ENCODE measurements at regions not wholly inside any gene's neighbourhood (a gene's known extent, or its start where the extent isn't known, plus 50 kb on each side); places are given as distances from the start of the nearest gene placed in this dataset.
"Not testable (repeated sequence)": the region's sequence is repeated elsewhere in the genome, so short reads cannot be mapped to it uniquely, and the experiment has no call there.

DNA sequence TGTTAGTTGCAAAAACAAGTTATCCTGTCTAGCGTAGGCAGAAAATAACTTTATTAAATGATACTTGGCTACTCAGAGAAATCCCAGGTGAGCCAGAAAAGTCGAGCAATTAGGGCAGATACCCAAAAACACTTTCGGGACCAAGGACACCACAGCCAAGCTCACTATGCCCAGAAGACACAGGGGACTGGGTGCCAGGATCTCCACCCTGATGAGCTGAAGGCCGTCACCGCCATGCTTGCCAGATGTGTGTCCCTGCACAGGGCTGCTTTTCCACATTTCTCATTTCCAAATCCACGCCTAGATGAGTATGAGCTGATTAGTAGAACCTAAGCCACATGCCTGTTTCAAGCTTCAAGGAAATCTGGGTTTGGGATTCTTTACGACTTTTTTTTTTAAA is 214.0 kb upstream of the SMLR1 start:
- DNase-seq: no peak

DNA sequence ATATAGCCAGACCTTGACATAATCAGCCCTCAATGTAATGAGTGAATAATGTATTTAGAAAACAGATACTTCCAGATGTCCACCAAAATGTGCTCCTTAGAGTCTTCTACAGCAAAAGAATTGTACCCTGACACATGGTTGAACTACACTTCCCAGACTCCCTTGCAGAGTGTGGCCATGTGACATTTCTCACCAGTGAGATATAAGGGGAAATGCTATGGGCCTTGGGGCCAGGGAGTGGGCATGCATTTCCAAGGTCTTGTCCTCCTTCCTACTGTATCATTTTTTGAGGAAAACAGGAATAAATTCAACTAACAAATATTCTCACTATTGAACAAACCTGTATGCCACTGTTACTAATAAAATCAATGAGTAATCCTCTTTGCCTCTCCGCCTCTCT is 211.4 kb upstream of the SMLR1 start:
- DNase-seq: no peak

DNA sequence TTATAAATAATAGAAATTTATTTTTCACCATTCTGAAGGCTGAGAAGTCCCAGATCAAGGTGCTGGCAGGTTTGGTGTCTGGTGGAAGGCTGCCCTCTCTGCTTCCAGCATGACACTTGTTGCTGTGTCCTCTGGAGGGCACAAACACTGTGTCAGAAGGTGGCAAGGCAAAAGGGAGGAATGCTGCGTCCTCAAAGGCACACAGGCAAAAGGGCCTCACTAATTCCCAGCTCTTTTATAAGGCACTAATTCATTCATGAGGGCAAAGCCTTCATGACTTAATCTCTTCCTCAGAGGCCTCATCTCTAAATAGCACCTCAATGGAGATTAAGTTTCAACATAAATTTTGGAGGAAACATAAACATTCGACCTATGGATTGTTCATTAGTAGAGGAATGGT is 209.5 kb upstream of the SMLR1 start:
- no peak for DNase-seq

DNA sequence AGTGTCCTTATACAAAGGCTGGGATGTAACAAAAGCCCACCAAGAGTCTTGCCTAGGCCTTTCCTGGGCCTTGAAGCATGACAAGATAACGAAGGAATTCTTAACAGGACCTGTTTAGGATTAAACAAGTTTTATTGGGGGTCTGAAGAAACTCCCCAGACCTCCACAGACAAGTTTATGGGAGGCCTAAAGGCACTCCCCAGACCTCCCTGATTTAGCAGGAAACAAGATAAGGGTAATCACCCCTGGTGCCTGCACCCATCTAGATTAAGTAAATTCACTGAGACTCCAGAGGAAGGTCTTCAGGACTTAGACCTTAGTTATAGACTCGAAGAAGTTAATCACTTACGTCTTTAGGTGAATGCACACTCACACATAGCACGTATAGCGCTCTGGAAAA is 208.4 kb upstream of the SMLR1 start:
- DNase-seq: not testable (repeated sequence)

DNA sequence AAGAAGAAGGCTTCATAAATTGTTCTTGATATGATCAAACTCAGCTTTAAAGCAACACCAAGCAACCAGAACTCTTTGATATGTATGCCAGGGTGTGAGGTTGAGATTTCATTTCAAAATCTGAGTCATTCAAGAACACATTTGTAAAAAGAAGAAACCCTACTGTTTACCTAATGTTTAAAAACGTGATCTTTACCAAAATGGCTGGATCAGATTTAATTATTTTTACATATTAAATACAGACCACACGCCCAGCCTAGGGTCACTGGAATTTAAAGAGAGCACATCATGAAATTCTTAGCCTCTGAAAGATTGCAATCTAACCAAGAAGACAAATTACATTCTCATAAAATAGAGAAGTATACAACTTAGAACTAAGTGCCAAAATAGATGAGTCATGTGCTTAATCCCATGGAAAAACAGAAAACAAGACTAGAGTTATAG is 206.8 kb upstream of the SMLR1 start:
- no peak for DNase-seq

DNA sequence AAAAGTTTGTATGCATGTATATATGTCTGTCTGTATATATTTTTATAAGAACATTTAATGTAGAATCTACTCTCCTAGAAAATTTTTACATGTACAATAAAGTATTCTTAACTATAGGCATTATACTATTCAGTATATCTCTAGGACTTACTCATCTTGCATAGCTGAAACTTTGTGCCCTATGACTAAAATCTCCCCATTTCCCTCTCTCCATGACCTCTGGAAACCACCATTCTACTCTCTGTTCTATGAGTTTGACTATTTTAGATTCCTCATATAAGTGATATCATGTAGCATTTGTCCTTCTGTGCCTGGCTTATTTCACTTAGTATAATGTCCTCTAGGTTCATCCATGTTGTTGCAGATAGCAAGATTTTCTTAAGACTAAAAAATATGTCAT is 205.1 kb upstream of the SMLR1 start:
- DNase-seq: no peak

DNA sequence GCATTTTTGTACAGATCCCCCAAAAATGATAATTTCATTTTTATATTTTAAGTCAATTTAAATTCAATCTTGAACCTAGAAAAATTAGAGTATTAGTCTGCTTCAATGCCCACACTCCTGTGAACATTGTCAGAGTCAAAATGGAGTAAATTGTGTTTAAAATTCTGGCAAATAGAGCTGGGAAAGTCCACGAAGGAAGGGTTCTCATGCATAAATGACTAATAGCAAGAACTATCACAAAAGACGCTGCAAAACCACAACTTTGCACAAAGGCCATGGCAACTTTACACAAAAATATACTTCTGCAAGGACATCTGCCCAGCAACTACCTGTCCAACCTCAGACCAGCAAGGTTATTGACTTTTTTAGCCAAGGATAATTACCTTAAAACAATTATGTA is 203.2 kb upstream of the SMLR1 start:
- no peak for DNase-seq

DNA sequence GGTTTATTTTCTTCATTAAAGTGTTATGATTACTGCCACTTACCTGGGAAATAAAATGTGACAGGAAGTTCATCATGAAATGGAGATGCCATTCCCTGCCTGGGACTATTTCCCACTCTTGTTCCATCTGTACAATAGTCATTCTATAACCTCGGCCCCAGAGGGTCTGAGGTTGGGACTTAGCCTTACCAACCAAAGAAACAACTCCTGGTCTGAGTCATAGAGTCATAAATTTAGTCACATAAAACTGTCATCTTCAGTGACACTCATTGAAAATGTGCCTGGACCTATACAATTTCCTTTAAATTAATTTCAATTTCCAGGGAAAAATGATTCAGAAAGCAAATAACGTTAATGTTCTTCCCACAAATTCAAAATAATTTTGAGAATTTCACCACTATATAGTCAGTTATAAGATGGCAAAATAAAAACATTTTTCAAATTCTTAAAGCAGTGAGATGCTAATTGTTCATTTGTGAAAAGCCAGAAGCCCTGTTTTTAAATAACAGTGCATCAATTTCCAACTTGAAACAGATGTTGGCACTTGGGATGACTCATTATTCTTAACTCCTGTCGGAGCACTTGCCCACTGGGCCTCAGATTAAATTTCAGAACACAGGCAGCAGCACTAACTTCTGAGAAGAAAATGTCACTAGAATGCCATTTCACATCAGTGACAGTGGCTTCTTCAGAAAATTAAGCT is 201.2 kb upstream of the SMLR1 start:
- DNase-seq: no peak

DNA sequence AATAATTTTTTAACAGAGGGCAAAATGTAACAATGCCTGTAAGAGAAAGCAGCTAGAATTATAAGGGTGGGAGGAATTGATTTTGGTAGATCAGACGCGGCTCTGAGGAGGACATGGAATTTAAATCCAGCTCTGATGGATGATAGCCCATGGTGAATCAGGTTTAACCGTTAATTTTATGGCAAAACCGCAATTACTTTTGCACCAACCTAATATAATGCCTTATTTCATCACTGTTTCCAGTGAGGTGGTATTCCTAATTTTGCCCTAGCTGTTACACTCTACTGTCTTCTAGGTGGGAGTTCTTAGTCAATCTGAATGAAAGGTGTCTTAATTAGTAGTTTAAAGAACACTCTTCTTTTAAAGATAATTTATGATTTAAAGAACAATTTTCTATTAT is 198.3 kb upstream of the SMLR1 start:
- DNase-seq: no peak

DNA sequence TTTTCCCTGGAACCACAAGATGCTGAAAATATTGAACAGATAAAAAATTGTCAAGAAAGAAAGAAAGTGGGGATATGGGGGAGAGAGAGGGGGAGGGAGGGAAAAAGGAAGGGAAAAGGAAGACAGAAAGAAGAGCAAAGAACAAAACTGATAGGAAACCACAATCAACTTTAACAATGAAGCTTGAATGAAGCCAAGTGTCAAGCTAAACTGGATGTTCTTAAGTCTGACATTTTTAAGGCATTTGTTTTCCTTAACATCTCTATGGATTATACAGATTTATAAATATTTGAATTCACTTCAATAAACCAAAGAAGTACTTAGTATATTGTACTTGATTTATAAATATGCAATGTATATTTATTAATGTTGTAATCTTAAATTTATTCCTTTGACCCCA is 197.6 kb upstream of the SMLR1 start:
- no peak for DNase-seq

DNA sequence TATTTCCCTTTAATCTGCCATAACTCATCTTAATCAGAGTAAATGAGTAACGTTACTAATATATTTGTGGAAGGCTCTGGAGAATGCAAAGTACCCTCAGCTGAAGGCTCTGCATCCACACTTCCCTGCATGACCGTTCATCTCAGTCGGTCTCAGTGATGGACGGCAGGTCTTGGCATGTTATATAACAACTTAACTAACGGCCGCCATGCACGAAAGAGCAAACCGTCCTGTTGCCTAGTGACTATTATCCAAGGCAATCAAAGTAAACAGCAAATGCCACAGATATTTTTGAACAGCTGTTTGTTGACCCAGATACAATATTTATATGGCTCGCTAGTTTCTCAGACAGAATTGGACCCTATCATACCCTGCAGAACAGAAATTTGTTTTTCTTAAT is 194.9 kb upstream of the SMLR1 start:
- no peak for DNase-seq

DNA sequence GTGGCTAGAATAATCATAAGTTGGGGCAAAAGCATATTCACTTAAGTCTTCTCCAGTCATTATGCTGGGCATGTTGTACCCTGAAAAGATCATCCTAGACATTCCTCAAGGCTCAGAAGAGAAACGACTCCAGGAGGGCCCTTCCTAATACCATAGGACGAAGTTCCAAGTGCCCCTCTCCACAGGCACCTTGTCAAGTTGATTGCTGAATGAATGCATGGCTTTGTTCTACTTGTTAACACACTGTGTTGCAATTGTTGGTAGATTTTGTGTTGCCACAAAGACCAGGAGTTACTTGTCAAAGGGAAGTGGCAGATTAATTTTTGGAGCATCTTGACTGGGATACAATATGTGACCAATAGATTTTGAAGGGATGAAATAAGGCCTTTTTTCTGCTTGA is 194.3 kb upstream of the SMLR1 start:
- no peak for DNase-seq

DNA sequence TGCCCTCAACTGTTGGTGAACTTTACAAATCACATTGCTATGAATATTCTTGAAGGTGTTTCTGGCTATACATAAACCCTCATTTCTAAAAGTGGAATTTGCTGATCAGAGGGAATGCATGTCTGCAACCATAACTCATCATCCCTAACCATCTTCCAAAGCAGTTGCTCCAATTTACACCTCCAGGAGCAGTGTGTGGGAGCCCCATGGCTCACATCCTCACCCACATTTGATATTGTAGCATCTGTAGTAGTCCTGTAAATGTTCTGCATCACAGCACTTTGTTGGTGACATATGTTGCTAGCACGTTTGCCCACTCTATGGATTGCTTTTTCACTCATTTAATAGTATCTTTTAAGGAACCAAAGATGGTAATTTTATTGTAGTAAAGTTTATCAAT is 183.8 kb upstream of the SMLR1 start:
- no peak for DNase-seq

DNA sequence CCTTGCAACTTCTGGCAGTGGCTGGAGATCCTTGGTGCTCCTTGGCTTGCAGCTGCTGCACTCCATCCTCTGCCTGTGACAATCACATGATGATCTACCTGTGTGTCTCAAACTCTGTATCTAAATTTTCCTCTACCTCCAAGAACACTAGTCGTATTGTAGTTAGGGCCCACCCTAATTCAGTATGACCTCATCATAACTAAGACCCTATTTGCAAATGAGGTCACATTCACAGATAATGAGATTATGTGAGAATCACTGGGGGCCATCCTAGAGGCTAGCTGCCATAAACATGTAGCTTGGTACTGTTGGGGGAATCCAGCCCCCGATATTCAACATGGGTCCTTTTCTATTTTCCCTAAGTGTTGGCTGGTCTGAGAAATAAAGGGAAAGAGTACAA is 183.0 kb upstream of the SMLR1 start:
- DNase-seq: no peak

DNA sequence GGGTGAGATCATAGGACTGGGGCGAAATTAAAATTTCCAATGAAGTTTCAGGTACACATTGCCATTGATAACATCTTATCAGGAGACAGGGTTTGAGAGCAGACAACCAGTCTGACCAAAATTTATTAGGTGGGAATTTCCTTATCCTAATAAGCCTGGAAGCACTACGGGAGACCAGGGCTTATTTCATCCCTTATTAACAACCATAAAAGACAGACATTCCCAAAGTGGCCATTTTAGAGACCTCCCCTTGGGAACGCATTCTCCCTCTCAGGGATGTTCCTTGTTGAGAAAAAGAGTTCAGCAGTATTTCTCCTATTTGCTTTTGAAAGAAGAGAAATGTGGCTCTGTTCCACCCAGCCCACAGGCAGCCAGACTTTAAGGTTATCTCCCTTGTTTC is 182.4 kb upstream of the SMLR1 start:
- not testable (repeated sequence) for DNase-seq

DNA sequence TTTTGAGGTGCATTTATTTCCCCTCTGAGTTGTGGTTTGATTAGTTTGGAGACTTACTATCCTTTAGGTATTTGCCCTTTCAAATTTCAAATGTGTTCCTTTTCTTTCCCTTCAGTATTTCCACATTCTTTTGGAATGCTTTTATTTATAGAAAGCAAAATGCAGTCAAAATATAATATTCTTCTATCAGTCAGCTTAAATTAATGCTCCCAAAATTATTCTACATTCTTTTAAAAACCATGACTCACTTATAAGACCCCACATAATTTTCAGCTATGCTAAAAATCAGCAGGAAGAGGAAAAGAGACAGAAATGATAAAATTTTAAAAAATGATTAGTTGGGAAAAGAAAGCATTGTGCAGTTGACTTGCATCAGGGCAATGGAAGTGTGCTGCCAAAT is 180.0 kb upstream of the SMLR1 start:
- DNase-seq: no peak

DNA sequence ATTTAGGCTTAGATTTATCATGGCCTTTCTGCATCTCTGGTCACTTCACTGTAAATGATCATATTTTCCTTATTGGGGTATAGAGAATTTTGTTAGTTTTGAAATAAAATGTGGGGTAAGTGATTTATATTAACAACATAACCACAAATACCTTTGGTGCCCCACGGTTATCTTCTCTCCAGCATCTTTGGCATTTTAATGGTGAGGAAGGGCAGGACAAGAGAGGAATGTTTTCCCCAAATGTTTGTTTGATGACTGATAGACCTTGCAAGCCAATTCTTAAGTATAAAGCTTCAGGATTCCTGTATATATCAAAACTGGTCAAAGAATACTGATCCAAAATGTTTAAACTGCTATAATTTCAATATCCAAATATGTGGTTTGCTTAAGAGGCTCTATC is 171.6 kb upstream of the SMLR1 start:
- no peak for DNase-seq

DNA sequence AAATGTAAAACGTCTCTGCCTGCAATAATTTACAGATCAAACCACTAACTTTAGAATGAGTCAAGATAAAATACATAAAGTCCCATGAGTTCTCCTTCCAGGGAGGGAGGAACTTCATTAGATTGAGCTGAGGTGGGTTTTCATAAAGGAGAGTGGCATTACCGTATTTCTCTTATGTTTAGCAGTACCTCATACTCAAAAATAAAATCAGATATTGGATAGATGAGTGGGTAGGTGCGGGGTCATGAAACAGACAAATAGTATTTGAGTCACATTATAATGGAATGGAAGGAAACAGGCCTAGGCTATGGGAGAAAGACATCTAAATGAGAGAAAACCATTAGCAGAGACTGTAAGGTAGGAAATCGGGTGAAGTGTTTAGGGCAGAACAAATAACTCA is 166.1 kb upstream of the SMLR1 start:
- no peak for DNase-seq

DNA sequence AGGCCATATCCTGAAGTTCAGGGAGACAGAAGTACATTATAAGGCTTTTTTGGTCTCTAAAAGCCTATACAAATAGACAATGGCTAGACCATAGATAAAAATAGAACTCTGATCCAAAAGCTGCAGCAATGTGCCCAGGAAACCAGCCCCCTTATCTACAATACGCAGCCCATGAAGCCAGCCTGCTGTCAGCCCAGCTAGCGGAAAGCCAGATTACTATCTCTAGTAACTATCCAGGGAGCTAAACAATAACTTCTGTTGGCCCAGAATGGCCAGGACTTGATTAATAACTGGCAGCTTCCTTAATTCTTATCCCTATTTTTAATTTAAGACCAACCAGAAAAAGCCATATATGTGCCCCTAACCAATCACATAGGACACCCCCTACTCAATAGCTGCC is 160.4 kb upstream of the SMLR1 start:
- no peak for DNase-seq

DNA sequence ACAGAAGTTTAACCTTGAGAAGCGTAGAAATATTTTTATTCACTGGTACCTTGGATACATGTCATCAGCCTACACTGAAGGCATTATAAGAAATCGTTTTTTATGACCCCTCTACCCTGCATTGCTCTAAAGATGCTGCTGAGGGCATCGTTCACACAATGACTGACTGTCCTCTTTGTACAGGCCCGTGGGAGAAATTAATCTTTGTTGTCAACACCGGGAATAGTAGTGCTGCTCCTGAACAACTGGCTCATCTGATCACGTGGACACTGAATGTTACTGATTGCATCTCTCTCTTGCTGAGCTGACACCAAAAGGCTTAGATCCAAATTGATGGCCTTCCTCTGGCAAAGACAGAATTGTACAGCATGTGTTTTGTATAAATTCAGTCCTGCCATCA is 157.1 kb upstream of the SMLR1 start:
- DNase-seq: no peak

DNA sequence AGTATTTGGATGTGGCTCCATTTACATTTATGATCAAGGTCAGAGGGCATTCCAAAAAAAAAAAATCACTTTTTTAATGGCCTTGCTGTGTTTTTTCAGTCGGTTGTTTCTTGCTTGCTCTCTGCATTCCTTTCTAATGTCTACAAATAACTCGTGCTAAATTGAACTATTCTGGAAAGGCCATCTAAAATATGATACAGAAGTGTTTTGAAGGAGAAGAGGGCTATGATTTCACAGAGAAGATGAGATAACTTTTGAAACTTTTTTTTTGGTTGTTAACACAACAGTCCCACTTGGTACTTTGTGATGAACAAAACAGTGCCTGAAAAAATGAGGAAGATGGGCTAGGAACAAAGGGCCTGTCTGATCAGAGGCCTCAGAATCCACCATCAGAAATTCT is 156.1 kb upstream of the SMLR1 start:
- no peak for DNase-seq

DNA sequence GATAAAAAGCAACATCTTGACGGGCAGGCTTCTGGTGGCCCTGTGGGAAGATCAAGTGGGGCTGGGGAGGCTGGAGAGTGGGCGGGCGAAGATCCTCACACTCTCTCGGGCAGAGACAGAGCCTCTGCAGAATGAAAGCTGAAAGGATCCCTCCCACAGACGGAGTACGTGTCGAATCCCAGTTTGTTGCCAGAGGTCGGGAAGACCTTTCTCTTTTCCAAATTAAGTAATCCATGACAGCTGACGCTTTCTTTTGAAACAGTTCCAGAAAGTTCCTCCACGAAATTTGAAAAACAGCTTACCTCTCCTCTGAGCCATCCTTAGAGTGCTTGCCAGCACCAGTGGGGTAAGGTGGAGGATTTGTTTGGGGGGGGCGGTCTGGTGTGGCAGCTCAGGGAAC is 155.6 kb upstream of the SMLR1 start:
- no peak for DNase-seq

DNA sequence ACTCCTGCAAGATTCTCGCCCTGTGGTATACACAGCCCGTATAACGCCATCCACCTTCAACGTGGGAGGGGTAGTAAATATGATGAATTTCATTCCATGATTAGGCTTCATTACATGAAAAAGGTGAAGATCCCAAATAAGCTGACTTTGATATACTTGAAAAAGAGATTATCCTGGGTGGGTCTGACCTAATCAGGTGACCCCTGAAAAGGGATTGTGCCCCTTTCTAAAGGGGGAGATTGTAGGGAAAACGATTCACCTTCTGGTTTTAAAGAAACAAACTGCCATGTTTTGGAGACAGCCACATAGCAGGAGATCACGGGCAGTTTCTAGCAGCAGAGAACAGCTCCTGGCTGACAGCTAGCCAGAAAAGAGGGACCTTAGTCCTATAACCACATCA is 155.1 kb upstream of the SMLR1 start:
- DNase-seq: no peak

DNA sequence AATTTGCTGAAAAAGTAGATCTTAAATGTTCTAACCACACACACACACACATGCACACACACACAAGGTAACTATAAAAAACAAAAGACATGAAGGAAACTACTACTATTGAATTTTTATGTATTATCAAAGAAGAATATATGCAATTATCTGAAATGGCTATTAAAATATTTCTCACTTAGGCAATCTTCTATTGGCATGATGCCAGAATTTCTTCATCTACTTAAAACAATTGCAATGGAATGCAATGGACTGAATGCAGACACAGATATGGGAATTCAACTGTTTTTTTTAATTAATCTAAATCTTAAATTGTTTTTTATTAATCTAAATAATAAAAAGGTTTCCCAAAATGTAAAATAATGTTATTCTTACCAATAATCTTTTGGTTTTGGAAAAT is 152.6 kb upstream of the SMLR1 start:
- no peak for DNase-seq

DNA sequence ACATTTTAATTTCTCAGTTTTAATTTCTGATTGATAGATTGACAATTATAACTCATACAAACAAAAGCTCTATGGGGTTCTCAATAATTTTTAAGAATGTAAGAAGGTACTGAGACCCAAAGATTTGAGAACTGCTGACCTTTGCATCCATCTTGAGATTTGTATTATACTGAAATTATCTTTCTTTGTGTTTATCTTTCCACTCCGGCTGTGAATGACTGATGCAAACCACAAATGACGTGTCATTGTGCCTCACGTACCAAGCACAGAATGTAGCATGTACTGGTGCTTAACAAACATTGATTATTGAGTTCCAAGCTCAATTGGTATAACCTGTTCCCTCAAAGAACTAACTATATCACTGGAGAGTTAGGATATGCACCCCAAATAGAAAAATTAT is 152.1 kb upstream of the SMLR1 start:
- peak in 1 of 2 donors; percentile 8 for DNase-seq

Data from CD4-positive, alpha-beta T cell treated with Interleukin-4 for 1 hour (primary cell).